CD14-positive monocyte (primary cell): ENCODE measurements at regions not wholly inside any gene's neighbourhood (a gene's known extent, or its start where the extent isn't known, plus 50 kb on each side); places are given as distances from the start of the nearest gene placed in this dataset.

Experiments used
- DNase-seq, 3 donors: peaks; one replicate each; pipeline ENCODE4 v3.0.0-alpha.2; 2011 to 2022
- H2AFZ ChIP-seq: 2 replicates; pipeline ENCODE4 v1.6.0; 2012; ENCODE audit warnings: mild to moderate bottlenecking, low read depth, low read length, inconsistent platforms; ENCODE audit not compliant: insufficient read depth, poor library complexity, severe bottlenecking
- H3K27ac ChIP-seq, 2 donors: 1 replicate in 1 of 2; 2 replicates in 1 of 2; pipeline ENCODE4 v1.5.1; 2012 to 2013; ENCODE audit warnings: low read length in 2 of 2, control low read depth in 1 of 2, inconsistent platforms in 1 of 2, low read depth in 1 of 2, mild to moderate bottlenecking in 1 of 2
- H3K27me3 ChIP-seq, 2 donors: one replicate each; pipeline versions ENCODE4 v1.6.0 to v1.6.1; 2011 to 2013; ENCODE audit warnings: low read length in 2 of 2; ENCODE audit not compliant: control insufficient read depth in 2 of 2, insufficient read depth in 2 of 2
- H3K36me3 ChIP-seq, 2 donors: replicated peaks in 1 of 2; 1 replicate in 1 of 2; 2 replicates in 1 of 2; pipeline versions ENCODE4 v1.5.1 to v1.6.1; 2012 to 2013; ENCODE audit warnings: low read length in 2 of 2, control low read depth in 1 of 2, inconsistent platforms in 1 of 2, mild to moderate bottlenecking in 1 of 2; ENCODE audit not compliant: insufficient read depth in 2 of 2, control insufficient read depth in 1 of 2
- H3K4me1 ChIP-seq, 2 donors: 1 replicate in 1 of 2; 2 replicates in 1 of 2; pipeline versions ENCODE4 v1.5.1 to v1.6.1; 2012 to 2013; ENCODE audit warnings: low read length in 2 of 2, control low read depth in 1 of 2, inconsistent platforms in 1 of 2, mild to moderate bottlenecking in 1 of 2, moderate library complexity in 1 of 2; ENCODE audit not compliant: insufficient read depth in 2 of 2, control insufficient read depth in 1 of 2
- H3K4me2 ChIP-seq: replicated peaks from 2 replicates; pipeline ENCODE3; 2012; ENCODE audit warnings: low read length, moderate library complexity, mild to moderate bottlenecking; ENCODE audit not compliant: poor library complexity, severe bottlenecking; ENCODE audit errors: extremely low read depth
- H3K4me3 ChIP-seq, 3 experiments: fragments of 200-600 bp in 1 of 3; sonication (generic) in 1 of 3; replicated peaks in 1 of 3; 1 replicate in 2 of 3; 2 replicates in 1 of 3; pipeline ENCODE4 v1.5.1; 2011 to 2013; ENCODE audit warnings: low read length in 3 of 3, mild to moderate bottlenecking in 3 of 3, control low read depth in 2 of 3, low read depth in 2 of 3, inconsistent platforms in 1 of 3, moderate library complexity in 1 of 3
- H3K79me2 ChIP-seq: 2 replicates; pipeline ENCODE4 v1.6.0; 2012; ENCODE audit warnings: mild to moderate bottlenecking, control low read depth, inconsistent platforms, low read length, moderate library complexity; ENCODE audit not compliant: insufficient read depth
- H3K9ac ChIP-seq: 2 replicates; pipeline ENCODE4 v1.6.0; 2017; ENCODE audit warnings: low read length, mild to moderate bottlenecking; ENCODE audit not compliant: insufficient read depth, poor library complexity, severe bottlenecking
- H3K9me3 ChIP-seq, 2 donors: replicated peaks in 1 of 2; 1 replicate in 1 of 2; 2 replicates in 1 of 2; pipeline versions ENCODE4 v1.5.1 to v1.6.1; 2012 to 2013; ENCODE audit warnings: low read length in 2 of 2, control low read depth in 1 of 2; ENCODE audit not compliant: control insufficient read depth in 1 of 2, insufficient read depth in 1 of 2
- H4K20me1 ChIP-seq: 2 replicates; pipeline ENCODE4 v1.6.0; 2012; ENCODE audit warnings: mild to moderate bottlenecking, low read length, control low read depth, moderate library complexity; ENCODE audit not compliant: insufficient read depth
- H3K27ac Mint-ChIP-seq, 7 donors: one replicate each; pipeline ENCODE4 v1.8.0; 2020; ENCODE audit warnings: mild to moderate bottlenecking in 7 of 7, mixed read lengths in 7 of 7, moderate library complexity in 6 of 7, inconsistent platforms in 2 of 7
- H3K27me3 Mint-ChIP-seq, 3 donors: one replicate each; pipeline ENCODE4 v1.8.0; 2021 to 2022; ENCODE audit warnings: low read depth in 3 of 3, mild to moderate bottlenecking in 3 of 3, mixed read lengths in 3 of 3, moderate library complexity in 3 of 3, inconsistent platforms in 1 of 3
- H3K36me3 Mint-ChIP-seq, 2 donors: one replicate each; pipeline ENCODE4 v1.8.0; 2020; ENCODE audit warnings: mixed read lengths in 2 of 2, inconsistent platforms in 1 of 2, mild to moderate bottlenecking in 1 of 2
- H3K4me1 Mint-ChIP-seq: one replicate; pipeline ENCODE4 v1.8.0; 2020; ENCODE audit warnings: mild to moderate bottlenecking, mixed read lengths
- H3K4me3 Mint-ChIP-seq, 2 donors: one replicate each; pipeline ENCODE4 v1.8.0; 2020; ENCODE audit warnings: mild to moderate bottlenecking in 2 of 2, mixed read lengths in 2 of 2, moderate library complexity in 1 of 2
- H3K9me3 Mint-ChIP-seq, 7 donors: one replicate each; pipeline ENCODE4 v1.8.0; 2020 to 2022; ENCODE audit warnings: mixed read lengths in 7 of 7, mild to moderate bottlenecking in 6 of 7, moderate library complexity in 6 of 7, inconsistent platforms in 2 of 7
- CTCF ChIP-seq: fragments of 200-600 bp; IDR thresholded peaks from one replicate; pipeline ENCODE4 v1.8.0; 2022; ENCODE audit warnings: antibody characterized with exemption, mild to moderate bottlenecking
- WGBS: methylation state at CpG from one replicate; pipeline ENCODE4 v1.1.5; 2013; ENCODE audit warnings: missing lambda C conversion rate; ENCODE audit not compliant: insufficient coverage; 5-methylcytosine and 5-hydroxymethylcytosine counted together
- intact Hi-C, 2 donors: fragments of 100-400 bp; cut with micrococcal nuclease; formaldehyde crosslinking; loops; one replicate each; pipeline versions ENCODE4 v1.15.0 to v1.15.1; 2023

GRCh38 chr20:50371878-50372769, 138.1 kb upstream of the PTPN1 start:
- Histone ChIP-seq H3K9ac (no peak overlapping the region), H3K27me3 (no peaks in the 10 kb centered on the region), H3K27ac (no peak overlapping the region), H3K36me3 (no peaks in the 10 kb centered on the region), H4K20me1 (no peaks in the 10 kb centered on the region), H3K4me3 (no peak overlapping the region), H3K4me1 (peaks cover 7 to 12% of the 10 kb centered on the region in 2 donors), H3K4me2 (no peak overlapping the region), H3K79me2 (no peaks in the 10 kb centered on the region), H2AFZ (no peak overlapping the region), H3K9me3 (no peaks in the 10 kb centered on the region)
- Mint-ChIP-seq H3K27ac (no peak overlapping the region), H3K36me3 (peaks cover 0 to 2% of the 10 kb centered on the region in 2 donors), H3K27me3 (peaks cover 6 to 8% (median 7%) of the 10 kb centered on the region in 3 donors), H3K4me3 (no peak overlapping the region), H3K4me1 (peaks cover 19% of the 10 kb centered on the region), H3K9me3 (peaks cover 0 to 2% (median 0%) of the 10 kb centered on the region in 7 donors)
- intact Hi-C loops = no loop called here
- 83% methylated on average over 10 of the region's 13 CpGs for WGBS
- DNase-seq = no peak
- no peak for TF ChIP-seq CTCF

DNA sequence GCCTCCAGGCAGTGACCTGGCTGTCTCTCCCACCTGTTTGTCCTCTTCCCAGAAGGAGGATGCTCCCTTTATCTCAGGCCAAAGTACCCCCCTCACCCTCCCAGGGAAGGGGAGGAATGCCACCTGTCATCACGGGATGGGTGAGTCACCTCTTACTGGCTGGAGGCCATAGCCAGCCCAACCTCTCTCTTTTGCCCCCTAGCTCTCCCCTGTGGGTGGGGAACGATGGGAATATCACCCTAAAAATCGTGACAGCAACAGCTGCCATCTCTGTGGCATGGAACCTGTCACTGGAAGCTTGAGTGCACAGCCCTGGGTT, 137.5 kb upstream of the PTPN1 start:
- Histone ChIP-seq H3K27me3 (no peaks in the 10 kb centered on the region), H3K9me3 (no peaks in the 10 kb centered on the region), H2AFZ (no peak overlapping the region), H4K20me1 (no peaks in the 10 kb centered on the region), H3K9ac (no peak overlapping the region), H3K79me2 (no peaks in the 10 kb centered on the region), H3K4me2 (no peak overlapping the region), H3K27ac (no peak overlapping the region), H3K4me3 (no peak overlapping the region), H3K36me3 (no peaks in the 10 kb centered on the region), H3K4me1 (peaks cover 6 to 8% of the 10 kb centered on the region in 2 donors)
- no peak overlapping the region for H3K4me3 Mint-ChIP-seq
- H3K27ac Mint-ChIP-seq = no peak overlapping the region
- DNase-seq = no peak
- H3K27me3 Mint-ChIP-seq = peaks cover 6 to 8% (median 7%) of the 10 kb centered on the region in 3 donors
- peaks cover 23% of the 10 kb centered on the region for H3K4me1 Mint-ChIP-seq
- H3K36me3 Mint-ChIP-seq = peaks cover 0 to 2% of the 10 kb centered on the region in 2 donors
- intact Hi-C loops = no loop called here
- peaks cover 0 to 2% (median 0%) of the 10 kb centered on the region in 7 donors for H3K9me3 Mint-ChIP-seq
- TF ChIP-seq CTCF = no peak
- 100% methylated on average over 1 of the region's 3 CpGs for WGBS
